Loucy (cell line): ENCODE measurements at regions not wholly inside any gene's neighbourhood (a gene's known extent, or its start where the extent isn't known, plus 50 kb on each side); places are given as distances from the start of the nearest gene placed in this dataset.

Source experiments
- H2AFZ ChIP-seq: fragments of 200-600 bp; sonication (generic); 2 replicates; pipeline ENCODE4 v1.6.0; 2016; ENCODE audit warnings: antibody characterized with exemption, mild to moderate bottlenecking, low read length, moderate library complexity
- H3F3A ChIP-seq: fragments of 200-600 bp; 2 replicates; pipeline ENCODE4 v1.6.0; 2016; ENCODE audit warnings: antibody characterized with exemption, low read depth, mild to moderate bottlenecking
- H3K27me3 ChIP-seq: fragments of 200-600 bp; sonication (generic); 2 replicates; pipeline ENCODE4 v1.6.1; 2014; ENCODE audit warnings: low read length, mild to moderate bottlenecking; ENCODE audit not compliant: insufficient read depth, poor library complexity, severe bottlenecking
- H3K36me3 ChIP-seq: fragments of 200-600 bp; sonication (generic); 2 replicates; pipeline ENCODE4 v1.6.1; 2016; ENCODE audit warnings: low read length; ENCODE audit not compliant: insufficient read depth
- H3K4me1 ChIP-seq: fragments of 200-600 bp; sonication (generic); 2 replicates; pipeline ENCODE4 v1.5.1; 2014; ENCODE audit warnings: low read length, mild to moderate bottlenecking; ENCODE audit not compliant: insufficient read depth, poor library complexity, severe bottlenecking
- H3K4me2 ChIP-seq: fragments of 200-600 bp; sonication (generic); 2 replicates; pipeline ENCODE4 v1.6.0; 2014; ENCODE audit warnings: antibody characterized with exemption, low read length, low read depth, mild to moderate bottlenecking; ENCODE audit not compliant: poor library complexity, severe bottlenecking
- H3K4me3 ChIP-seq: fragments of 200-600 bp; sonication (generic); 2 replicates; pipeline ENCODE4 v1.5.1; 2014; ENCODE audit warnings: low read length, mild to moderate bottlenecking, mixed read lengths; ENCODE audit not compliant: poor library complexity, severe bottlenecking
- H3K79me2 ChIP-seq: fragments of 200-600 bp; sonication (generic); 2 replicates; pipeline ENCODE4 v1.6.1; 2014; ENCODE audit warnings: low read length; ENCODE audit not compliant: insufficient read depth
- H3K9ac ChIP-seq: fragments of 200-600 bp; sonication (generic); 2 replicates; pipeline ENCODE4 v1.6.0; 2014; ENCODE audit warnings: mild to moderate bottlenecking, low read depth, low read length, moderate library complexity; ENCODE audit not compliant: poor library complexity, severe bottlenecking
- H3K9me2 ChIP-seq: fragments of 200-600 bp; sonication (generic); replicated peaks from 2 replicates; pipeline ENCODE4 v1.6.1; 2016; ENCODE audit warnings: low read depth, low read length, mixed read lengths
- H3K9me3 ChIP-seq: fragments of 200-600 bp; sonication (generic); 2 replicates; pipeline ENCODE4 v1.6.1; 2014; ENCODE audit warnings: mild to moderate bottlenecking, antibody characterized with exemption, low read length, low read depth; ENCODE audit not compliant: insufficient read depth
- H4K20me1 ChIP-seq: fragments of 200-600 bp; sonication (generic); 2 replicates; pipeline ENCODE4 v1.6.0; 2014; ENCODE audit warnings: antibody characterized with exemption, low read length, mild to moderate bottlenecking; ENCODE audit not compliant: insufficient read depth, poor library complexity, severe bottlenecking
- EZH2phosphoT487 ChIP-seq: fragments of 200-600 bp; IDR thresholded peaks from 2 replicates; pipeline ENCODE4 v1.6.1; 2018; ENCODE audit warnings: antibody characterized with exemption, mild to moderate bottlenecking, moderate library complexity, borderline replicate concordance
- TF ChIP-seq, protein P1 (sequence below): fragments of 200-600 bp; sonication (generic); conservative IDR thresholded peaks from 2 replicates; pipeline ENCODE4 v1.5.1; 2014; ENCODE audit warnings: mild to moderate bottlenecking, antibody characterized with exemption, low read length

DNA sequence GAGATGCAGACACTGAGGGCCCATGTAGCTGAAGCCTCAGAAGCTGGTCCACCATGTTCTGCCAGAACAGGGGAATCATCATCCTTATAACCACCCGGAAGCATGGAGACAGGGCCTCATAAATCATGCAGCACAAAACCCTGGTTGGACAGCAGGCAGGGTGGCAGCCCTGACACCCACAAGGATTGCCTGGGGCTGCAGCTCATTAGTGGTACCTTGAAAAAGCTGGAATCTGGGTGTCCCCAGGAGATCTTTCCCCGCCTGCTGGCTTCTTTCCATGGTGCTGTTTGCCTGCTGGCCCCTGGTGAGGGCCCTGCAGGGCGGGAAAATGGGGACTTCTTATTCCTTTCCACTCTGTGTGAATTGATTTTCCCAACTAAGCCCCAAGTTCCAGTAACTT, 50.6 kb upstream of the GGTLC1 start:
- no peaks in the 10 kb centered on the region for H3K4me1 ChIP-seq
- H3K4me3 ChIP-seq, result no peak overlapping the region
- H3K9me3 ChIP-seq, result no peaks in the 10 kb centered on the region
- H2AFZ ChIP-seq, result no peak overlapping the region
- H3K9ac ChIP-seq, result no peak overlapping the region
- TF ChIP-seq, protein P1, sequence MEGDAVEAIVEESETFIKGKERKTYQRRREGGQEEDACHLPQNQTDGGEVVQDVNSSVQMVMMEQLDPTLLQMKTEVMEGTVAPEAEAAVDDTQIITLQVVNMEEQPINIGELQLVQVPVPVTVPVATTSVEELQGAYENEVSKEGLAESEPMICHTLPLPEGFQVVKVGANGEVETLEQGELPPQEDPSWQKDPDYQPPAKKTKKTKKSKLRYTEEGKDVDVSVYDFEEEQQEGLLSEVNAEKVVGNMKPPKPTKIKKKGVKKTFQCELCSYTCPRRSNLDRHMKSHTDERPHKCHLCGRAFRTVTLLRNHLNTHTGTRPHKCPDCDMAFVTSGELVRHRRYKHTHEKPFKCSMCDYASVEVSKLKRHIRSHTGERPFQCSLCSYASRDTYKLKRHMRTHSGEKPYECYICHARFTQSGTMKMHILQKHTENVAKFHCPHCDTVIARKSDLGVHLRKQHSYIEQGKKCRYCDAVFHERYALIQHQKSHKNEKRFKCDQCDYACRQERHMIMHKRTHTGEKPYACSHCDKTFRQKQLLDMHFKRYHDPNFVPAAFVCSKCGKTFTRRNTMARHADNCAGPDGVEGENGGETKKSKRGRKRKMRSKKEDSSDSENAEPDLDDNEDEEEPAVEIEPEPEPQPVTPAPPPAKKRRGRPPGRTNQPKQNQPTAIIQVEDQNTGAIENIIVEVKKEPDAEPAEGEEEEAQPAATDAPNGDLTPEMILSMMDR, result no peak
- no peak for TF ChIP-seq EZH2phosphoT487
- H3K27me3 ChIP-seq, result peaks cover 5% of the 10 kb centered on the region
- H3K79me2 ChIP-seq, result no peaks in the 10 kb centered on the region
- H3F3A ChIP-seq, result no peaks in the 10 kb centered on the region
- no peak overlapping the region for H3K4me2 ChIP-seq
- H3K9me2 ChIP-seq, result no peaks in the 10 kb centered on the region
- H3K36me3 ChIP-seq, result no peaks in the 10 kb centered on the region
- H4K20me1 ChIP-seq, result no peaks in the 10 kb centered on the region
